ENCODE measurements at regions not wholly inside any gene's neighbourhood (a gene's known extent, or its start where the extent isn't known, plus 50 kb on each side); places are given as distances from the start of the nearest gene placed in this dataset.

GRCh38 chr1:96541491-96541890 is 180.1 kb upstream of the PTBP2 start:
- TF ChIP-seq EZH2 (IDR thresholded peaks at IDR 0.05; ENCODE audit: insufficient read depth, poor library complexity, severe bottlenecking) (no peak), EZH2phosphoT487 (IDR thresholded peaks at IDR 0.05; ENCODE audit: insufficient read depth, low read depth) (no peak)
